Panc1 (cell line): ENCODE measurements at regions not wholly inside any gene's neighbourhood (a gene's known extent, or its start where the extent isn't known, plus 50 kb on each side); places are given as distances from the start of the nearest gene placed in this dataset.

Experiments used
- ATAC-seq: fragments of 200-7000 bp; cut with Tn5 transposase; 2 replicates; pipeline ENCODE4 v1.9.1; 2020; ENCODE audit warnings: mild to moderate bottlenecking, moderate library complexity
- BruUV-seq: library from RNA; stranded (reverse); fragments of 400-500 nt; replicated peaks from 2 replicates; lab custom pipeline; 2021; lab: Mats Ljungman, UMichigan
- CTCF ChIA-PET: fragments of 300-600 bp; sonication (Branson Sonifier 250); formaldehyde crosslinking; loops from one replicate; lab custom pipeline; 2022; ENCODE audit warnings: antibody characterized with exemption; lab: Charles Lee
- POLR2A ChIA-PET: fragments of 300-600 bp; sonication (Branson Sonifier 250); formaldehyde crosslinking; loops from one replicate; lab custom pipeline; 2022; ENCODE audit warnings: antibody characterized with exemption; lab: Charles Lee
- DNase-seq: peaks from one replicate; pipeline ENCODE4 v3.0.0-alpha.2; 2010; ENCODE audit warnings: low read depth, low spot score
- H3K27ac ChIP-seq: 2 replicates; pipeline ENCODE4 v1.5.1; 2011; ENCODE audit warnings: mild to moderate bottlenecking, low read length, inconsistent platforms
- H3K27me3 ChIP-seq: fragments of 200-500 bp; sonication (Bioruptor generic); 2 replicates; pipeline ENCODE4 v1.6.0; 2014; ENCODE audit warnings: low read length, inconsistent platforms; ENCODE audit not compliant: control insufficient read depth, insufficient read depth
- H3K36me3 ChIP-seq: fragments of 200-500 bp; sonication (Bioruptor generic); 2 replicates; pipeline ENCODE4 v1.5.1; 2014; ENCODE audit warnings: inconsistent platforms, mild to moderate bottlenecking, low read length, moderate library complexity; ENCODE audit not compliant: control insufficient read depth, insufficient read depth
- H3K4me1 ChIP-seq: 2 replicates; pipeline ENCODE4 v1.5.1; 2011; ENCODE audit warnings: inconsistent platforms, mild to moderate bottlenecking, low read length, moderate library complexity; ENCODE audit not compliant: control insufficient read depth, insufficient read depth
- H3K4me3 ChIP-seq, 2 experiments: 2 replicates each; pipeline ENCODE4 v1.5.1; 2011 to 2012; ENCODE audit warnings: low read depth in 2 of 2, low read length in 2 of 2, mild to moderate bottlenecking in 2 of 2, inconsistent platforms in 1 of 2, moderate library complexity in 1 of 2
- H3K9me3 ChIP-seq: fragments of 200-500 bp; sonication (Bioruptor generic); 2 replicates; pipeline ENCODE4 v1.5.1; 2014; ENCODE audit warnings: low read depth, mild to moderate bottlenecking, inconsistent platforms, low read length, moderate library complexity; ENCODE audit not compliant: control insufficient read depth, insufficient read depth
- POLR2AphosphoS5 ChIP-seq: IDR thresholded peaks from 2 replicates; pipeline ENCODE4 v1.6.1; 2012; ENCODE audit warnings: mild to moderate bottlenecking, low read depth, low read length, moderate library complexity
- SIN3A ChIP-seq: IDR thresholded peaks from 2 replicates; pipeline ENCODE4 v1.6.1; 2012; ENCODE audit warnings: low read depth, mild to moderate bottlenecking, low read length, moderate library complexity, borderline replicate concordance; ENCODE audit not compliant: insufficient read depth
- TCF7L2 ChIP-seq: IDR thresholded peaks from 2 replicates; pipeline ENCODE4 v1.6.1; 2011; ENCODE audit warnings: mild to moderate bottlenecking, low read depth, low read length, inconsistent platforms
- in situ Hi-C: cut with HindIII; loops from 2 replicates; pipeline ENCODE4 v1.10.0; 2016; ENCODE audit warnings: low sequenced_read_pairs, low pct_unique_long_range_greater_than_20kb
- intact Hi-C: fragments of 100-400 bp; cut with micrococcal nuclease; formaldehyde crosslinking; loops from one replicate; pipeline ENCODE4 v1.10.0; 2022; ENCODE audit not compliant: unreplicated experiment
- TF ChIP-seq, protein P1 (sequence below), 2 experiments: IDR thresholded peaks; 2 replicates each; pipeline ENCODE4 v1.6.1; 2011 to 2012; ENCODE audit warnings: low read depth in 2 of 2, control low read depth in 1 of 2, low read length in 1 of 2, mild to moderate bottlenecking in 1 of 2, moderate library complexity in 1 of 2; ENCODE audit not compliant: insufficient read depth in 1 of 2
- TF ChIP-seq, protein P2 (sequence below): fragments of 450-650 bp; IDR thresholded peaks from 2 replicates; pipeline ENCODE4 v1.5.1; 2017; ENCODE audit warnings: mild to moderate bottlenecking

DNA sequence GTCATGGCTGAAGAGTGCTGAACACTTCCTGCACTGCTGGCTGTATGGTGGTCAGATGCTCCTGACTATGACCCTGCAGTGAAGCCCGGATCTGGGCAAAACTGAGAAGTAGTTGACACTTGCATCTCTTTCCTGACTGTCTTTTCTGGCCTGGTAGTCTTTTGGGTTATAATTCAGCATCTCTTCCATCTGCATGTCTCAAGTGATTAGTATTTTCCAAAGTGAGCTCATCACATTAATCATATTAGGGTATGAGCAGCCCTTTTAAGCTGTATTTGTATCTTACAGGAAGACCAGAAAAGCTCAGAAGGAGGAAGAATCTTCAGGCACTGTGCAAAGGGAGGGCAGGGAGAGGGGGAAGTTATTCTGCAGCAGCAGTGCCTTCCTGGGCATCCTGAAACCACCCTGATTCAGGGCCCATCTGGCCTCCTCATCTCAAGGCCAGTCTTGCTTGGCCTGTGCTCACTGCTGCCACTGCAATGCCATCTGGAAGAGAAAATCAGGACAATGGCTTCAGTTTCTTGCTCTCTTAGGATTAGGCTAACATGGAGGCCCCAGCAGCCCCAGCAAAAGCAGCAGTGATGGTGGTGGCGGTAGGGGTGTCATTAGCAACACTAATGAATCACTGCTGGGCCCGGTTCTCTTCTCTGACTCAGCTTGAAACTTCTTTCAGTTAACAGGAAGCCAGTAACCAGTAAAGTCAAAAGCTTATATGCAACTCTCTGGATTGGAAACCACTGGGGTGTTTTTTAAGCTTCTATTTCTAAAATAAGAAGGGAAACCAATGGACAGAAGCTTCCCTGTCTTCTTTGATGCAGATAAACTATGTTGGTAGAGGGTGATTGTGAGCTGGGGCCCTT, 63.3 kb upstream of the WDR26 start:
- Histone ChIP-seq H3K27me3 (no peaks in the 10 kb centered on the region), H3K4me3 (peak overlapping the region in 1 of 2 experiments; percentile 41; a peak in 2 of 4 replicates), H3K36me3 (no peaks in the 10 kb centered on the region), H3K4me1 (peaks cover 31% of the 10 kb centered on the region), H3K9me3 (peaks cover 9% of the 10 kb centered on the region; the same call in 1 of the 2 replicates), H3K27ac (peak overlapping the region; percentile 87)
- DNase-seq (peak; percentile 81), ATAC-seq (peak; percentile 80)
- no TSS peak for BruUV-seq
- CTCF ChIA-PET = interaction anchor here (0.6 to 1.1 kb wide), 3 partner anchors 36 to 425 kb away, joined by 3 to 7 read pairs (median 6); no protein-coding TSS in a partner anchor
- intact Hi-C loops (no loop called here), in situ Hi-C loops (no loop called here)
- TF ChIP-seq, protein P1, sequence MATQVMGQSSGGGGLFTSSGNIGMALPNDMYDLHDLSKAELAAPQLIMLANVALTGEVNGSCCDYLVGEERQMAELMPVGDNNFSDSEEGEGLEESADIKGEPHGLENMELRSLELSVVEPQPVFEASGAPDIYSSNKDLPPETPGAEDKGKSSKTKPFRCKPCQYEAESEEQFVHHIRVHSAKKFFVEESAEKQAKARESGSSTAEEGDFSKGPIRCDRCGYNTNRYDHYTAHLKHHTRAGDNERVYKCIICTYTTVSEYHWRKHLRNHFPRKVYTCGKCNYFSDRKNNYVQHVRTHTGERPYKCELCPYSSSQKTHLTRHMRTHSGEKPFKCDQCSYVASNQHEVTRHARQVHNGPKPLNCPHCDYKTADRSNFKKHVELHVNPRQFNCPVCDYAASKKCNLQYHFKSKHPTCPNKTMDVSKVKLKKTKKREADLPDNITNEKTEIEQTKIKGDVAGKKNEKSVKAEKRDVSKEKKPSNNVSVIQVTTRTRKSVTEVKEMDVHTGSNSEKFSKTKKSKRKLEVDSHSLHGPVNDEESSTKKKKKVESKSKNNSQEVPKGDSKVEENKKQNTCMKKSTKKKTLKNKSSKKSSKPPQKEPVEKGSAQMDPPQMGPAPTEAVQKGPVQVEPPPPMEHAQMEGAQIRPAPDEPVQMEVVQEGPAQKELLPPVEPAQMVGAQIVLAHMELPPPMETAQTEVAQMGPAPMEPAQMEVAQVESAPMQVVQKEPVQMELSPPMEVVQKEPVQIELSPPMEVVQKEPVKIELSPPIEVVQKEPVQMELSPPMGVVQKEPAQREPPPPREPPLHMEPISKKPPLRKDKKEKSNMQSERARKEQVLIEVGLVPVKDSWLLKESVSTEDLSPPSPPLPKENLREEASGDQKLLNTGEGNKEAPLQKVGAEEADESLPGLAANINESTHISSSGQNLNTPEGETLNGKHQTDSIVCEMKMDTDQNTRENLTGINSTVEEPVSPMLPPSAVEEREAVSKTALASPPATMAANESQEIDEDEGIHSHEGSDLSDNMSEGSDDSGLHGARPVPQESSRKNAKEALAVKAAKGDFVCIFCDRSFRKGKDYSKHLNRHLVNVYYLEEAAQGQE (IDR thresholded peaks at IDR 0.05; ENCODE audit: insufficient read depth in 1 of 2, low read depth in 2 of 2, low read length in 1 of 2) = no peak
- TF ChIP-seq TCF7L2 (no peak), POLR2AphosphoS5 (no peak), SIN3A (no peak)
- TF ChIP-seq, protein P2, sequence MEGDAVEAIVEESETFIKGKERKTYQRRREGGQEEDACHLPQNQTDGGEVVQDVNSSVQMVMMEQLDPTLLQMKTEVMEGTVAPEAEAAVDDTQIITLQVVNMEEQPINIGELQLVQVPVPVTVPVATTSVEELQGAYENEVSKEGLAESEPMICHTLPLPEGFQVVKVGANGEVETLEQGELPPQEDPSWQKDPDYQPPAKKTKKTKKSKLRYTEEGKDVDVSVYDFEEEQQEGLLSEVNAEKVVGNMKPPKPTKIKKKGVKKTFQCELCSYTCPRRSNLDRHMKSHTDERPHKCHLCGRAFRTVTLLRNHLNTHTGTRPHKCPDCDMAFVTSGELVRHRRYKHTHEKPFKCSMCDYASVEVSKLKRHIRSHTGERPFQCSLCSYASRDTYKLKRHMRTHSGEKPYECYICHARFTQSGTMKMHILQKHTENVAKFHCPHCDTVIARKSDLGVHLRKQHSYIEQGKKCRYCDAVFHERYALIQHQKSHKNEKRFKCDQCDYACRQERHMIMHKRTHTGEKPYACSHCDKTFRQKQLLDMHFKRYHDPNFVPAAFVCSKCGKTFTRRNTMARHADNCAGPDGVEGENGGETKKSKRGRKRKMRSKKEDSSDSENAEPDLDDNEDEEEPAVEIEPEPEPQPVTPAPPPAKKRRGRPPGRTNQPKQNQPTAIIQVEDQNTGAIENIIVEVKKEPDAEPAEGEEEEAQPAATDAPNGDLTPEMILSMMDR = no peak
- POLR2A ChIA-PET = interaction anchor here (0.5 to 0.6 kb wide), 2 partner anchors 299 to 1508 kb away, joined by 3 to 11 read pairs; no protein-coding TSS in a partner anchor

DNA sequence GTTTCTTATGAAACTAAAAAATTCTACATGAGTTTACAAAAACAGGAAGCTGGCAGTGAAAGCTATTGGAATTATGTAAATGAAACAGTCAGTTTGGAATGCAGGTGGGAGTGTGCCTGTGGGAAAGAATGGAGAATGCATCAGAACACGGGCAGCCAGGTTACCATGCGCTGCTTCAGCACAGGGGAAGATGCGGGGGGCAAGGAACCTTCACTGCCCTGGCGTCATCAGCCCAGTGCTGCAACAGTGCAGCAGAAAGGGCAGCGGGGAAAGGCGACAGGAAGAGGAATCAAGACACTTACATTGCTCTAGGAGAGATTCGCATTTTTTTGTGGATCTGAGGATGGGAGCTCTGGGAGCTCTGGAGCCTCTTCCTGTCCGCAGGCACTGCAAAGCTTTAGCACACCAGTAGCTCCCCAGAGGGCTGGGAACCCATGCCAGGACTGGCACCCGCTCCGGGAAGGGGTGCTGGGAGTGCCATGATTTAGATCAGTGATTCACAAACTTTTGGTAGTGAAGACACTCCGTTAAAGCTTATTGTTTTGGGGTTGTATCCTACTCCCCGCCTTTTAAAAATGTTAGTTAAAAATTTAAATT, 64.1 kb upstream of the WDR26 start:
- ChIA-PET POLR2A (interaction anchor here (0.5 kb wide), 1 partner anchor 1507 kb away, joined by 3 read pairs; no protein-coding TSS in a partner anchor), CTCF (interaction anchor here (0.5 to 1.1 kb wide), 5 partner anchors 37 to 424 kb away, joined by 3 to 7 read pairs (median 6); no protein-coding TSS in a partner anchor)
- Histone ChIP-seq H3K36me3 (no peaks in the 10 kb centered on the region), H3K4me1 (peaks cover 34% of the 10 kb centered on the region), H3K9me3 (peaks cover 9% of the 10 kb centered on the region; the same call in 1 of the 2 replicates), H3K27ac (peak overlapping the region; percentile 87), H3K4me3 (peak overlapping the region in 1 of 2 experiments; percentile 41; a peak in 2 of 4 replicates), H3K27me3 (no peaks in the 10 kb centered on the region)
- intact Hi-C loops (no loop called here), in situ Hi-C loops (no loop called here)
- DNase-seq = peak; percentile 88
- peak; percentile 76 for ATAC-seq
- TF ChIP-seq POLR2AphosphoS5 = peak; percentile 38; the same call in 1 of the 2 replicates
- TF ChIP-seq, protein P1 (IDR thresholded peaks at IDR 0.05; ENCODE audit: insufficient read depth in 1 of 2, low read depth in 2 of 2, low read length in 1 of 2) = no peak
- BruUV-seq = no TSS peak
